Left kidney (tissue), 1 donor: ENCODE measurements at regions not wholly inside any gene's neighbourhood (a gene's known extent, or its start where the extent isn't known, plus 50 kb on each side); places are given as distances from the start of the nearest gene placed in this dataset.
"Not testable (repeated sequence)": the region's sequence is repeated elsewhere in the genome, so short reads cannot be mapped to it uniquely, and the experiment has no call there.

Experiments used
- DNase-seq: peaks from one replicate; pipeline ENCODE4 v3.0.0-alpha.2; 2013

- no peak for DNase-seq
Observed at GRCh38 chr10:63675171-63675570, 154.0 kb downstream of the REEP3 start.

GRCh38 chr10:63677001-63677400, 155.8 kb downstream of the REEP3 start:
- no peak for DNase-seq

- DNase-seq, result not testable (repeated sequence)
Observed at GRCh38 chr10:63680545-63680944, 159.3 kb downstream of the REEP3 start.

GRCh38 chr10:63681993-63682697, 160.9 kb downstream of the REEP3 start:
- DNase-seq, result peak; percentile 38

GRCh38 chr10:63682698-63683052, 161.5 kb downstream of the REEP3 start:
- DNase-seq, result not testable (repeated sequence)

- DNase-seq, result no peak
Observed at GRCh38 chr10:63683223-63683622, 162.0 kb downstream of the REEP3 start.

GRCh38 chr10:63683686-63684085, 162.5 kb downstream of the REEP3 start:
- no peak for DNase-seq

DNA sequence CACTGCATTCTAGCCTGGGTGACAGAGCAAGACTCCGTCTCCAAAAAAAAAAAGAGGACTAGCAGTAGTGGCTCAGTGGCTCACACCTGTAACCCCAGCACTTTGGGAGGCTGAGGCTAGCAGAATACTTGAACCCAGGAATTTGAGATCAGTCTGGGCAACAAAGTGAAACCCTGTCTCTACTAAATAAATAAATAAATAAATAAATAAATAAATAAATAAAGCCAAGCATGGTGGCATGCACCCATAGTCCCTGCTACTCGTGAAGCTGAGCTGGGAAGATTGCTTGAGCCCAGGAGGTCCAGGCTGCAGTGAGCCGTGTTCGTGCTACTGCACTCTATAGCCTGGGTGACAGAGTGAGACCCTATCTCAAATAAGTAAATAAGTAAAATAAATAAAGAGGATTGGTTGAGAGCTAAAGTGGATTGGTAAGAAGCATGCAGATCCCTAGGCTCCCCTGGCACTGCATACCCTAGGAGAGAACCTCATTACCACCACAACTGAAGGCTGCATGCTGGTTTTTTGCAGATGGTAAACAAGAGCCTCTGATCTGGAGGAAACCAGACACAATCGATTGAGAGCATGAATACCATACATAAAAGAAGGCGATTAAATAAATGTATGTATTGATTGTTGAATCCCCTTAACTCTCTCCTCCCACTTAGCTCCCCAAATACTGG, 163.2 kb downstream of the REEP3 start:
- DNase-seq, result no peak

GRCh38 chr10:63689768-63690167, 168.6 kb downstream of the REEP3 start:
- DNase-seq, result no peak

DNA sequence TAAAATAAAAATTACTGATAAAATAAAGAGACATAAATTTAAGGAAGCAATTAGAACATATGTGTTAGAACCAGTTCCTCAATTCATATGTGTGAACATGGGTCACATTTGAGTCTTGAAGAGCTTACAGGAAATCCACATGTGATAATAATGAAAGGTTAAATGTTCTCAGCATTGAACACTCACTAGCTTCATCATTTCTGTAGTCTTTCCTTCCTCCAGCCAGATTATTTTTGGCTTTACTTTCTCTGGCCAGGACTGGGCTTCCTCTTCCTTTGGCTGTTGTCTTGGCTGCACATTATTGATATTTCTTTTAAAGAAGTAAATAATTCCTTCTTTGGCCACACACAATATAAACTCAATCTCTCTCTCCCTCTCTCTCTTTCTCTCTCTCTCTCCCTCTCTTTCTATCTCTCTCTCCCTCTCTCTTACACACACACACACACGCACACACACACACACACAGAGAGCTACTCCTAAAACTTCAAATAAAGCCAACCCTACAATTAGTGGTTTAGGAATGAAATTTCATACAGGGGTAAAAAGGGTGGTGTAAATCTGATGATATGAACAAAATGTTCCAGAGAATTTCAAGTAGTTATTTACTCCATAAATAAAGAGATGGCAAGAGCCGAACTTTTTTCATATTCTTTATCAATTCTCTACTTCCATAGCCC, 171.2 kb downstream of the REEP3 start:
- no peak for DNase-seq

GRCh38 chr10:63693021-63693420, 171.8 kb downstream of the REEP3 start:
- DNase-seq, result not testable (repeated sequence)

DNA sequence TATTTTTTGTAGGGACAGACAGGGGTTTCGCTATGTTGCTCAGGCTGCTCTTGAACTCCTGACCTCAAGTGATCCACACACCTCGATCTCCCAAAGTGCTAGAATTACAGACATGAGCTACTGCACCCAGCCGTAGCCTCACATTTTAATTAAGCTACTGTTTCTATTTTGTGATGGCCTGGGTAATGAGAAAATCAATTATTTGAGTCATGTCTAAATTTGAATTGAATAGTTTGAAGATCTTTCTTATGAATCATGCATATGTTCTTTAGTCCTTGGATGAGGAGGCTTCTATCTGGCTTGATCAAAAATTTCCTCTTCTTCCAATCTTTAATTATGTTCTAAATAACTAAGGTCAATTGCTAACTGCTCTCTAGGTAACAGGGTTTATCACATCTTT, 175.0 kb downstream of the REEP3 start:
- no peak for DNase-seq

GRCh38 chr10:63697956-63698786, 177.0 kb downstream of the REEP3 start:
- no peak for DNase-seq

DNA sequence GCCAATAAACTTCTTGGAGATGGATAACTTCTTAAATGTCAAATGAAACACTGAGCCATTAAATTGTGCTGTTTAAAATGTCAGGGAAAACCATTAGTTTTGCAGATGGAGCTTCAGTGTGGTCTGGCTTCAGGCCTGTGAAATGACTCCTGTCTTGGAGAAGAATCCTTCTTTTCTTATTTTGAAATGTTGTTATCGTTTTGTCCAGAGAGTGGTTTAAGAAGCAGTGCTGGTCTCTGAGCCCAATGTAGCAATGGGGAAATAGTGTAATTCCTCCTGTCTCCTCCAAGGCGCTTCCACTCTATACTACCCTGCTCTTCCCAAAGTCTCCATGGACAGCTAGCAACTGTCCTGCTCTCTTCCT, 177.6 kb downstream of the REEP3 start:
- DNase-seq, result no peak

- no peak for DNase-seq
Observed at GRCh38 chr10:63699785-63700613, 178.8 kb downstream of the REEP3 start.

- no peak for DNase-seq
Observed at GRCh38 chr10:63700631-63701156, 179.5 kb downstream of the REEP3 start.

- no peak for DNase-seq
Observed at GRCh38 chr10:63702092-63702491, 180.9 kb downstream of the REEP3 start.

DNA sequence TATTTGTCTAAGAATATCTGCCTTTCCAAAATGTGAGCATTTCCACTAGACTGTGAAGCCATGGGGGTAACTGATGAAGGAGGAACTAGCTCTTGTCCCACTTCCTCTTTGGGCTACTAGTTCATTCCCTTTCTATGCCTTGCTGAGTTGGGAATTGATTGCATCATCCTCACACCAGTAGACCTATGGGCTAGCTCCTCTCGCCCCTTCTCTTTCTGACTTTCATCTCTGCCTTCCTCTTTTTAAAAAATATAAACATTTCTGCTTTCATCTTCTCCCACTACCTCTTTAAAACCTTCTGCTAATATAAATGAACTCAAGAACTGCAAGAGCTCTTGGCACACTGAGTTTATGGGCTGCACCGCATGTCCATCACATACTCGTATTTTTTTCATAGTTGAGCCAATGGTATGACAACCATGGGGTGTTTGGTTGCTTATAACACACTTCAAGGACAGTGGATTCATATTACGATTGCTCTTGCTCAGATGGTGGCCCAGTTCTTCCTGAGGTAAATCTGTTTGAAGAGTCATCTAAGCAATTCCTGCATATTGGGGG, 182.0 kb downstream of the REEP3 start:
- no peak for DNase-seq

- no peak for DNase-seq
Observed at GRCh38 chr10:63703740-63704345, 182.6 kb downstream of the REEP3 start.

DNA sequence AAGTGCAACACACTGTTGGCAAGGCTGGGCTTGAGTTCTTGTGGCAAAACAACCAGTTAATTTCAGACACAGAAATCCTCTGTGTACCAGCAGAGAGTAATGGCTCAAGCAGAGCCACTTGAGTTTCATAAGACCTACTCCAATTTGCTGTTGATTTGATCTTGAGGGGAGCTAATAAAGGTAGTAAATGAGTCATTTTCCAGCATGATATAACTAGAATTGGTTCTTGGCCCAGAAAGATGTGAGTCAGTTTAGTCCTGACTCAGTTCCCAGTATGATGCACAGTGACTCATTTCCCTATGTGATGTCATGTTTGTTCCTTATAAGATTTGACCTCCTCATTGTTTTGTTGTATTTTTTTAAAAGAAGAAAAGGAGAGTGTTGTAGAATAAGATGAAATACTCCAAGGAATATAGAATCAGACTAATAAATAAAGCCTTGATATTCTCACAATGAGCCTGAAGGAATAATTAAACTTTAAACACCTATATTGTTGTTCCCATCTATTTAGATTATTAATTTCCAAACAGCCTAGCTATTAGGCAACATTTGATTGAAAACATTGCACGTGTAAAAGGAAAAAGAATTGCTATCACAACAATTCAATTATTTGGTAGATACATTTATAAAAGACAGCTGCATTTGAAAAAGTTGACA, 186.2 kb downstream of the REEP3 start:
- DNase-seq, result no peak
